T-helper 1 cell treated with Interleukin-12 subunit alpha and Interleukin-12 subunit beta and Interleukin-4 antibody, amounts not matched to agents 30 ng/mL and 1 ng/mL, for 36 hours (primary cell): ENCODE measurements at regions not wholly inside any gene's neighbourhood (a gene's known extent, or its start where the extent isn't known, plus 50 kb on each side); places are given as distances from the start of the nearest gene placed in this dataset.

Experiments
- intact Hi-C: fragments of 100-400 bp; cut with micrococcal nuclease; formaldehyde crosslinking; loops from one replicate; pipeline ENCODE4 v1.15.1; 2024

GRCh38 chr14:97196336-97196735 lies 399.2 kb downstream of the VRK1 start:
- intact Hi-C loops: no loop called here

DNA sequence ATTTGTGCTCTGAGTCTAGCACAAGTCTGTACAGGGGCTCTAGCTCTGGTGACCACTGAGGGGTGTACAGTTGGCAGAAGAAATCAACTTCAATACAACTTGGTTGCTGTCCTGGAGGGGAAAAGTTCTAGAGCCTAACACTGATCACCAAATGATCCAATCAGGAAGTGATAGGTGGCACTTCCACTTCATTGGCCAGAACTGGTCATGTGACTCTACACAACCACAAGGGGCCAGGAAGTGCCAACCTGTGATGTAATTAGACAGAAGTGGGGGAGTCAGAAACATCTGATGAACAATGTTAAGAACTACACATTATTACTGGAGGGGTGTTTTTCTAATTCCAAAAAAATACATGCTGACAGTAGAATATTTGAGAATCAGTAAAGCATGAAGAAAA lies 401.6 kb downstream of the VRK1 start:
- intact Hi-C loops: no loop called here

GRCh38 chr14:97200245-97200644 lies 403.1 kb downstream of the VRK1 start:
- intact Hi-C loops: no loop called here

DNA sequence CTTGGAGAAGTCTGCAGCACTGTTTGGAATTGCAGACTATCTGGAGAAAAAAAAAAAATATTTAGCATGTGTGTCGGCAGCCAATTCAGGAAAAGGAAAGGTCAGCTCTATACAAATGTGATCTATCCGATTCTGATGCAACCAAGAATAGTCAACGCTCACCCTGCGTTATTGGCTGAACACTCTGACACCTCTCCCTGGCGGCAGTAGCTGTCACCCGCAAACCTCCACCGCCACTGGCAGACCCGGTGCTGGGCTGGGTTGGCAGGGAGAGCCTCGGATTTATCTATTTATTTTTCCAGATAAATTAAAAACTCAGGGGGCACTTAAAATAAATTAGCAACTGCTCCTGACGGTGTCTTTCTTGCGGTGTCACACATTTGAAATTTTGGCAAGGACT lies 409.7 kb downstream of the VRK1 start:
- intact Hi-C loops: no loop called here

GRCh38 chr14:97210202-97210601 lies 413.0 kb downstream of the VRK1 start:
- intact Hi-C loops: no loop called here

DNA sequence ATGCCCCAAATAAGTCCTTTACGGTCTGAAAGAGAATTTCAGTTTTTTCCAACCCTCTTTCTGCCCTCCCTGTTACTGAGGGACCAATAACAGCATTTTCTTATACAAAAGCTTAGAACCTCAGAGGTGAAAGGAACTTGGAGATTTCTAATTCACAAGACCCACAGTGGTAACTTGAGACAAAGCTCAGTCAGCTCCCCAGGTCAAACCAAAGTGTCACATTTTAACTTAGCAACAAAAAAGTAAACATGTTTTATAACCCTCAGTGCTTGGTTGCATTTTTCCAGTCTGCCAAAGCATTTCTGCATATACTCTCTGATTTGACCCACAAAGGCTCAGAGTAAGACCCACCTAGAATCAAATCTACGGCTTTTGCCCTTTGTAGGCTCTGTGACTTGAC lies 415.2 kb downstream of the VRK1 start:
- intact Hi-C loops: no loop called here

GRCh38 chr14:97213720-97214119 lies 416.5 kb downstream of the VRK1 start:
- intact Hi-C loops: no loop called here

DNA sequence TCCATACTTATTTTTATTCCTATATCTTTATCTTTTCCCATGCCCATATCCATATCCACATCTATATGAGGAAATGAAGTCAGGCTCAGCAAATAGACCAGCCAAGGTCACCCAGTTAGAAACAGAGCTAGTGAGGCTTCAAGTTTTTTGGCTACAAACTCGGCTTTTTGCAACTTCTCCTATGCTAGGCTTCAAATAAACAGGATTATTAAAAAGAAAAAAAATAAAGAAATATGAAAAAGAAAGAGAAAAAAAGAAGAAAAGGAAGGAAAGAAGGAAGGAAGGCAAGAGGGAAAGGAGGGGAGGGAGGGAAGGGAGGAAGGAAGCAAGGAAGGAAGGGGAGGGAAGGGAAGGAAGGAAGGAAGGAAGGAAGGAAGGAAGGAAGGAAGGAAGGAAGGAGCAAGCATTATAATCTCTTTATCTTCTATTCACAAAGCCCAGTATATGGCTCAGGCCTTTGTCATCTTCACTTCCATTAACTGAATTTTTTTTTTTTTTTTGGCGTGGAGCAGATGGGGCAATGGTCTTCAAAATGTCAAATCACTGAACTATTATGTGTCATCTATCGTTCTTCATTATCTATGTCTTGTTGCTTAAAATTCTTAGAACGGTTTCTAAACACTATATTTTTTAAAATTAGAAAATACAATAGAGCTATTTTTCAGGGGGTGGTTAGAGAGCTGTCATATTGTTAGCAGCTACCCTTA lies 418.2 kb downstream of the VRK1 start:
- intact Hi-C loops: no loop called here

- intact Hi-C loops: no loop called here
Measured at GRCh38 chr14:97217111-97217885, 420.1 kb downstream of the VRK1 start.

DNA sequence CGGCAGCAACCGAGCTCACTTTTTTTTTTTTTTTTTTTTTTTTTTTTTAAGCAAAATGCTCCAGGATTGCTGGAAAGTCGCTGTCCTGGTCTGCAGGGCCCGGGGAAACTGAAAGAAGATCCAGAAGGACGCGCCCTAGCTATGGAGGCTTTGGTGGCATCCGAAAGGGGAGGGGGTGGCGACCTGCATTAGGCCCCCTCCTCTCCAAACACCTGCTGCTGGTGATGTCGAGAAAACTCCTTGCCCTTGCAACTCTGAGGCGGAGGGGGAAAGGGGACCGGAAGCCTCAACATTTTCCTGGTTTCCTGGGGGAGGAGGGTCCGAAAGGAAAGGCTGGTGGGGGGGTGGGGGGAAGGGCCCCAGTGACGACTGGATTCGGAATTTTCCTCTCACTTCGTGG lies 421.1 kb downstream of the VRK1 start:
- intact Hi-C loops: no loop called here

DNA sequence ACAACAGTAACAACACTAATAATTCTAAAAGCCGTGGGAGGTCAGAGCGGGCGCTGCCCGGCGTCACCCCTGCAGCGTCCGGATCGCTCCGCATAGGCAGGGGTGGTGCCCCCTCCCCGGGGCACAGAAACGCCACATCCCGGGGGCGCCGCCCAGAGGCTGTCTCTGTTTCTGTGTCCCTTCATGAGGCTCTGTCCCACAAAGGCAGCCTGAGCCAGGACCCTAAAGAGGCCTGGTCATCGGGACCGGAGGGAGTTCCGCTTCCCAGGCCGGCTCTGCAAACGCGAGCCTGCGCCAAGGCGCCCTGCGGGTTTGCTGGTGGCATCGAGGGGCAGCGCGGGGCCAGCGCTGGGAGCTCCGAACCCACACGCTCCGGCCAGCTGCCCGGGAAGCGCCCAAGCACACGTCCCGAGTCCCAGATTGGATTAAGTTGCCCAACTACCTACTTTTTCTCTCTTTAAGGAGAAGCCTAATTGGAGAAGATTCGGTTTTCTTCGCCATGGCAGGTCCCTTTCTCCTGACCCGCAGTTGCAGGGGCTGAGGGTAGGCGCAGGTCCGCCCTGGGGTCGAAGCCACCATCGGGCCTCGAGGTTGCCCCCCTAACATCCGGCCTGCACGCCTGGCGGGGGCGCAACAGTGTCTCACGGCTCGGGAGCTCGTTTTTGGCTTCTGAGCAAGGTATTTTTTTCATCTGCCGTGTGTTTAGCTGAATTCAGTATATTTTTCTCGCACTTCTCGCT lies 421.7 kb downstream of the VRK1 start:
- intact Hi-C loops: no loop called here

DNA sequence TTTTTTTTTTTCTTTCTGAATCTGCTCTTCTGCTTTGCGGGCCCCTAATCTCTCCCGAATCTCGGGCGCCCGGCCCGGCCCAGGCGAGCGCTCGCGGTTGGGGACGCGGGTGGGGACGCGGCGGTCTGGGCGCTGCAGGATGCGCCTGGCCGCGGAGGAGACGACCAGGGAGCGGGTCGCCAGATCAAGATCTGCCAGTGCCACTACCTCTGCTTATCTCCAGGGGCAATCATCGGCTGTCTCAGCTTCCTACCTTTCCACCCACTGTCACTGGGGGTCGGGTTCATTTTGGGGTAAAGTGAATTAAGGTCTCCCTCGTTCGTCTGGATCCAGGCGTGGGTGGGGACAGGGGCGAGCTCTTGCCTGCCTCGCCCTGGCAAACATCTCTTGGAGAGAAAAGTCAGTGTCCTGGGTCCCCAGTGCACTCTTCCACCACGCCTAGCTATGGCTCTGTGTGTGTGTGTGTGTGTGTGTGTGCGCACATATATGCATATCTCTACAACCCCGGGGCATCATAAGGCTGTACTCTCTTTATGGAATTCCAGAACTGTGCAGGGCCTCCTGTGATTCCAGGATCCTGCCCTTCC lies 422.3 kb downstream of the VRK1 start:
- intact Hi-C loops: no loop called here

DNA sequence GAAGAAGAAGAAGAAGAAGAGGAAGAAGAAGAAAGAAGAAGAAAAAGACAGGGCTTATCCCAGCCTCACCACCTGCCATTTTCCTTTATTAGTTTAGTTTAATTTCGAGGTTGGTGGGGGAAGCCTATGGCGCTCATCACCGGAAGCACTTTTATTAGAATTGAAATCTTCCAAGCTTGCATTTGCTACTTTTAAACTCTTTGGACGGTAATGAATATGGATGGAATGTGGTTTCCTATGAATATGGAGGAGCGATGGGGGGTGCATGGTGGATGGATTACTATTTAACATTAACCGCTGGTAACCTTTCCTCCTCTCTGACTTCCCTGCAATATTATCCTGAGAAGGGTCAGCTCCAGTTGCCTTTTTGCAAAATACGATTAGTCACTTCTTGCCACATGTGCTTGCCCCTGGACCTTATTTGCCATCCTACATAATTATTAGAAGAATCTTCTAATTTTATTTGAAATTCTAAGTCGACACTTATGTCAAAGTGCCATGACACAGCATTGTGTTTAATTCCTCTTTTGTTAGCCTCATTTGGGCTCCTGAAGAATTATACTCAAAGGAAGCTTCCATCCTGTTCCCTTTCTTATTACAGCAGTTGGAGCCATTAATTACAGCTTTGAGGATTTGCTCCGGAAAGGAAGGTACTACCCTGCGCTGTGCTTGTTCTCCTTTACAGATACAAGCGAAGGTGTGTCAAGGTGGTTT lies 424.5 kb downstream of the VRK1 start:
- intact Hi-C loops: no loop called here

- intact Hi-C loops: no loop called here
Measured at GRCh38 chr14:97224016-97224415, 426.8 kb downstream of the VRK1 start.

GRCh38 chr14:97230051-97230450 lies 432.9 kb downstream of the VRK1 start:
- intact Hi-C loops: no loop called here

DNA sequence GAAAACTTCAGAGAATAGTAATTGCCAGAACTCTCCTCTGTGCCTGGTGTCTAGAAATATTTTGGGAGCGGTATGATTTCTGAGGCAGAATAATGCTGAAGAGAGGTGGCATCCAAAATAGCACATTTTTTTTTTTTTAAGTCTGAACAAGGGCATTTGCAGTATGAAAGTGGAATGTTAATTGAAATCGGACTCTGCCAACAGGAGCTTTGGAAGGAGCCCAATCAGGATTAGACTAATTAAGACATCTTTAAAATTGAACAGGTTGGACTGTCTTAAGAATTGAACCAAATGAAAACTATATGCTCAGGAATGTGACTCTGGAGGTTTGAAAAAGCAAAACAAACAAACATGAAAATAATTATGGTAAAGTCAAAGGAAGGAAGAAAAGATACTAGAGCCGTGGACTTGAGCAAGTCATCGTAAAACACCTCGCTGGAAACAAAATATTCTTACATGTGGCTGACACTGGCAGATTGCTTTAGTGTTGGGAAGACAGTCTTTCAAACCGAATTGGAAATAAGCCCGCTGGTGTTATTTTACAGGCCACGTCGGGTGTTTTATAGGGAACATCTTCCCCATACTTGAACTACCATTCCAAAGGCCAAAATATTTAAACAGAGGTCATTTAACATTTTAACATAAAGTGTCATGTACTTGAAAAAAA lies 436.3 kb downstream of the VRK1 start:
- intact Hi-C loops: no loop called here

DNA sequence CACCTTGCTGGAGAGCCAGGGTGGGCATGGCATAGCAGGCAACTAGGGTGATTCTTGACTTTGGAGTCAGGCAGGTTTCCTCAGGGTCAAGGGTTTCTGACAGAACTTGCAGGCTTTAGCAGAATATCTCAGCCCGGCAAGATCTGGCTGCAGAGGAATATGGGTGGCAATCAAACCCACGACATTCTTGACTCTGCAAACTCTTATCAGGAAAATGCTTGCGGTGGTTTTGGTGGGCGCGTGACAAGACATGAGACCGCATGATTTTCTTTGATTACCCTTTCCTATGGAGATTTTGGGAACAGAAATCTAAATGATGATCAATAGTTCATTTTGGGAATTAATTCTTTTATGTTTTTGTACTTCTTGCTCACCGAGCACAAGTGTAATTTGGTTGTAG lies 449.5 kb downstream of the VRK1 start:
- intact Hi-C loops: no loop called here

DNA sequence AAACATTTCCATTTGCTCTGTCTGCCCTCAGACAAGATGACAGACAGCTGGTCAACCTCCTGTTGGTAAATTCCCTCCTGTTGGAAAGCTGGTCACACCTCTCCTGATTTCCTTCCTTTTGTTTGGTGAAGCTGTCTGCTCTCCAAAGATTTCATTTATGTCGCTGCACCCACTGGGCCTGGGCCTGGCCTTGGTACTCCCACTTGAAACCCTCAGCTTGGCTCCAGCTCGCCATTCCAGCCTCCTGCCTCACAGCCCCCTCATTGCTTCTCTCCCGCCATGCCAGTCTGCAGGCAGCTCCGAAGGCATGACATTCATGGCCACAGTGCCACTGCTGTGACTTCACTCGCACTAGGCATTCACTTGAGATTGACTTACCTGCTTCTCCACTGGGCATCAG lies 451.8 kb downstream of the VRK1 start:
- intact Hi-C loops: no loop called here

DNA sequence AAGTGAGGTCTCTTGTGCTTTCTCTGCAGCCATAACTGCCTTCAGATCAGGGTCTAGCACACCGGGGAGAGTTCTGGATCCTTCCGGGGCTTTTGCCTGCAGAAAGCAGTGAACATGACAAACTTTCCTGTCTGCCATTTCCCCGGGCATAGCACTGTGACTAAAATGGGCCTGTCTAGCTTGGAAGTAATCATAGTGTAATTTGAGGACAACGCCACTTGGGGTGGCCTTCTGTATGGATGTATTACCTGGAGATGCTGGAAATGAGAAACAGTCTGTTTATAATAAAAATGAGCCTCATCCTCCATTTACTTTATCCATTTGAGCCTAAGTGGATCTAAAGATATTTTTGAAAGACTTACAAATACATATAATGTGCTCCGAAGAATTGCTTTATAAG lies 453.7 kb downstream of the VRK1 start:
- intact Hi-C loops: no loop called here

- intact Hi-C loops: no loop called here
Measured at GRCh38 chr14:97251491-97252155, 454.4 kb downstream of the VRK1 start.
